GM13977 (cell line): ENCODE measurements at regions not wholly inside any gene's neighbourhood (a gene's known extent, or its start where the extent isn't known, plus 50 kb on each side); places are given as distances from the start of the nearest gene placed in this dataset.
"Not testable (repeated sequence)": the region's sequence is repeated elsewhere in the genome, so short reads cannot be mapped to it uniquely, and the experiment has no call there.

Source experiments
- DNase-seq: peaks from one replicate; pipeline ENCODE4 v3.0.0; 2012; ENCODE audit warnings: low spot score
- CTCF ChIP-seq: IDR thresholded peaks from 2 replicates; pipeline ENCODE4 v1.5.1; 2012; ENCODE audit warnings: mild to moderate bottlenecking, control low read depth; ENCODE audit not compliant: insufficient read depth; ENCODE audit errors: extremely low read depth, missing control alignments
- in situ Hi-C: fragments of 300-500 bp; cut with MboI; formaldehyde crosslinking; loops from one replicate; pipeline ENCODE4 v1.12.0; 2022; ENCODE audit warnings: low sequenced_read_pairs, low pct_unique_long_range_greater_than_20kb, mixed read lengths, inconsistent platforms; ENCODE audit not compliant: unreplicated experiment

DNA sequence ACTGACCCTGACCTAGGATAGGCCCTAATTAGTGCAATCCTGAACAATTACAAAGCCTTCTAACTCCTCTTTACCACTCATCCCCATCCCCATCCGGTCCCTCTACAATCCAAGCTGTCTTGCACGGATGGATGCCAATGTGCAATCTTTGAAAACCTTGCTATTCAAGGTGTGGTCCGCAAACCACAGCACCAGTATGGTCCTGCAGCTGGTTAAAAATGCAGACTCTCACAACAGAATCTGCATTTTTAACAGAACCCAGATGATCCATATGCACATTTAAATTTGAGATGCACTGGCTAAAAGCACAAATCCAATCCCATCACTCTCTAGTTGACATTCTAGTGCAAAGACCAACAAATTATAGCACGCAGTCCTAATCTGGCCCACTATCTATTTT lies 230.6 kb upstream of the KRR1 start:
- no peak for DNase-seq
- no peak for TF ChIP-seq CTCF
- in situ Hi-C loops, result no loop called here

GRCh38 chr12:75739912-75740311 lies 228.5 kb upstream of the KRR1 start:
- no peak for TF ChIP-seq CTCF

DNA sequence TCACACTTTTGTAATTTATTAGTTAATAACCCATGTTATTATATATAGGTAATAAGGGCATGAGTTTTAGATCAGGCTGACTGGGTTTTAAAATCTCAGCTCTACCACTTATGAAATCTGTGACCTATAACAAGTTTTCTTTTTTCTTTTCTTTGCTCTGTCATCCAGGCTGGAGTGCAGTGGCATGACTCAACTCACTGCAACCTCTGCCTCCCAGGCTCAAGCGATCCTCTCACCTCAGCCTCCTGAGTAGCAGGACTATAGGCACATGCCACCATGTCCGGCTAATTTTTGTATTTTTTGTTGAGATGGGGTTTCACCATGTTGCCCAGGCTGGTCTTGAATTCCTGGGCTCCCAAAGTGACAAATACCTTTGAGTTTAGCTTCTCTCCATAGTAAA lies 227.7 kb upstream of the KRR1 start:
- in situ Hi-C loops, DNase-seq: not testable (repeated sequence)

More at GRCh38 chr12:75739912-75740311, 228.5 kb upstream of the KRR1 start:
- in situ Hi-C loops, result no loop called here
- no peak for DNase-seq

DNA sequence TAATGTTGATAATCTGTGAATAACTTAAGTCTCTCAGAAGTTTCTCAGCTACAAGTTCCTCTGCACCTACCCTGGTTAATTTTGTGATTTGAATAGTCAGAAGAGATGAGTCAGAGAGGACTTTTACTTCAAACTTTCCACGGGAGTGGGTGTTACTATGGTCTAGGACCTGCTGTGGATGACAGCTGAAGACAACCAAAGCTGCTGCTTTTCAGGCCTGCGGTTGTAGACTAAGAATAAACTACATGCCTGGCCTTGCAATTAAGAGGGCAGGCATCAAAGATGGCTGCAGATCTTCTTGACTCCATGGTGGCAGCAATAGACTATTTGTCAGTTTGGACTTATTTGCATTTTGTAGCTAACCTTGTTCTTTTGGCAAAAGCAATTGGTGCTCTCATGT lies 227.1 kb upstream of the KRR1 start:
- DNase-seq, result peak; percentile 48

DNA sequence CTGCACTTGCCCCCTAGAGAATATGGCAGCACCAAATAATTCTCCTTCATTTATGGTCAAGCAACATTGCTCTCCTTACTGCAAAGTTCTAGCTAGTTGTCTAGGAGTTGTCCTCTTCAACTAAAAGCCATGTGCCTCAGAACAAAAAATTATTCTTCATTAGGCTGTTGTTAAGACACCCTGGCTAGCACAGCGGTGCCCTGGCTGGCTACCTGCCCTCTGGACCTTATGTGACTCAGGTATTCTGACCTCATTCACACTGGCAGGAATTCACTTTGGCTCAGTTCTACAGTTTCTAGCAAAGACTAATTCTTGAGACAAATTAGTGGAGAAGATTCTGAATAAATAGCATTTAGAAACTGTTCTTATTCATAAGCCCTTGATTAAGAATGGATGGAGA lies 224.4 kb upstream of the KRR1 start:
- in situ Hi-C loops, result no loop called here
- no peak for TF ChIP-seq CTCF
- no peak for DNase-seq

More for the DNA sequence above, 227.1 kb upstream of the KRR1 start:
- in situ Hi-C loops, result no loop called here
- TF ChIP-seq CTCF, result no peak

DNA sequence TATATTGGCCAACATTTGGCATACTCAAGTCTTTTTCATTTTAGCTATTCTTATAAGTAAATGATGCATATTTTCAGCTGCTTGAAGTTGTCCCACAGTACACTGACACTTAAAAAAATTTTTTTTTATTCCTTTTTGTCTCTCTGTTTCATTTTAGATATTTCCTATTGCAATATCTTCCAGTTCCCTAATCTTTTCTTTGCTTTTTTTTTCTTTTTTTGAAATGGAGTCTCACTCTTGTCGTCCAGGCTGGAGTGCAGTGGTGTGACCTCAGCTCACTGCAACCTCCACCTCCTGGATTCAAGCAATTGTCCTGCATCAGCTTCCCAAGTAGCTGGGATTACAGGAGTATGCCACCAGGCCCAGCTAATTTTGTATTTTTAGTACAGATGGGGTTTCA lies 217.4 kb upstream of the KRR1 start:
- in situ Hi-C loops, result no loop called here
- no peak for DNase-seq
- TF ChIP-seq CTCF, result no peak

DNA sequence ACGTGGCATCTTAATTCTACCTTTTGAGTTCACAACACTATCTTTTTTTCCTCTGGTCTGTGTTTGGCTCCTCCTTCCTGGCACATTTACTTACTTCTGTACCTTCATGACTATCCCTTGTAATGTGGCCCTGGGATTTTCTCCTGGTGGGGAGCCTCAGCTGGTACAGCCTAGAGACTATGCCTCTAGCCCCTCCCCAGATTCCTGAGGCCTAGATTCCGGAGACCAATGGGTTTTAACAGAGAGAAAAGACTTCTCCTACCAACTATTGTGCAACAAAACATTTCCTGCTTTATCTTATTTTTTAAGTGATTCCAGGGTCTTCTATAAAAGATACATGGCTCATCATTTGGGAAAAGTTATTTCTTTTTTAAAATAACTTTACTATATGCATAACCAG lies 216.2 kb upstream of the KRR1 start:
- in situ Hi-C loops, result no loop called here
- DNase-seq, result no peak
- no peak for TF ChIP-seq CTCF
